Stomach (tissue), 8 donors: ENCODE measurements at regions not wholly inside any gene's neighbourhood (a gene's known extent, or its start where the extent isn't known, plus 50 kb on each side); places are given as distances from the start of the nearest gene placed in this dataset.

Experiments
- DNase-seq, 2 donors: peaks; one replicate each; pipeline versions ENCODE4 v3.0.0 to v3.0.0-alpha.2; 2013 to 2019
- H3K27ac ChIP-seq, 5 donors: fragments of 200-600 bp in 4 of 5; sonication (generic) in 4 of 5; one replicate each; pipeline ENCODE4 v1.5.1; 2013 to 2019; ENCODE audit warnings: mild to moderate bottlenecking in 1 of 5, moderate library complexity in 1 of 5
- H3K27me3 ChIP-seq, 3 donors: fragments of 200-600 bp; sonication (generic); one replicate each; pipeline ENCODE4 v1.5.1; 2017 to 2019; ENCODE audit warnings: mixed run types in 1 of 3
- H3K36me3 ChIP-seq, 4 donors: fragments of 200-600 bp; sonication (generic); 1 replicate in 3 of 4; 2 replicates in 1 of 4; pipeline ENCODE4 v1.5.1; 2016 to 2019
- H3K4me1 ChIP-seq, 4 donors: fragments of 200-600 bp; sonication (generic); one replicate each; pipeline ENCODE4 v1.5.1; 2016 to 2019
- H3K4me3 ChIP-seq, 4 donors: fragments of 200-600 bp; sonication (generic) in 3 of 4; one replicate each; pipeline ENCODE4 v1.5.1; 2016 to 2019; ENCODE audit warnings: mild to moderate bottlenecking in 1 of 4
- H3K9me3 ChIP-seq, 4 donors: fragments of 200-600 bp; sonication (generic); one replicate each; pipeline ENCODE4 v1.5.1; 2016 to 2019
- CTCF ChIP-seq, 7 experiments: fragments of 450-650 bp in 4 of 7; fragments of 200-600 bp in 3 of 7; sonication (generic) in 3 of 7; IDR thresholded peaks; one replicate each; pipeline ENCODE4 v1.5.1; 2016 to 2019; ENCODE audit warnings: antibody characterized with exemption in 7 of 7, control low read depth in 2 of 7, mild to moderate bottlenecking in 1 of 7
- EP300 ChIP-seq: sonication (generic); formaldehyde crosslinking; IDR thresholded peaks from one replicate; pipeline ENCODE4 v1.6.1; 2017; ENCODE audit warnings: antibody characterized with exemption
- POLR2A ChIP-seq, 4 donors: fragments of 450-650 bp; IDR thresholded peaks; one replicate each; pipeline ENCODE4 v1.6.1; 2016; ENCODE audit warnings: antibody characterized with exemption in 4 of 4, control low read depth in 2 of 4, mild to moderate bottlenecking in 1 of 4, moderate library complexity in 1 of 4
- POLR2AphosphoS5 ChIP-seq, 3 donors: sonication (generic); formaldehyde crosslinking; IDR thresholded peaks; one replicate each; pipeline ENCODE4 v1.6.1; 2016; ENCODE audit warnings: antibody characterized with exemption in 3 of 3
- whole genome bisulfite sequencing, 5 donors: extraction: QIAGEN DNeasy Blood & Tissue Kit in 3 of 5; methylation state at CpG; one replicate each; pipeline versions ENCODE4 v1.1.5 to v1.1.7; 2013 to 2018; 5-methylcytosine and 5-hydroxymethylcytosine counted together
- intact Hi-C: fragments of 100-400 bp; cut with DNase I; formaldehyde crosslinking; loops from one replicate; pipeline ENCODE4 v1.15.1; 2023; ENCODE audit warnings: low total_unique reads
- donor health status: healthy with polysubstance abuse.
- donor health status: Bipolar disorder and iron deficiency.
- donor health status: healthy.

- Histone ChIP-seq H3K27ac (no peak overlapping the region), H3K36me3 (no peaks in the 10 kb centered on the region), H3K27me3 (no peaks in the 10 kb centered on the region), H3K4me3 (no peak overlapping the region), H3K9me3 (no peaks in the 10 kb centered on the region), H3K4me1 (peaks cover 0 to 6% (median 0%) of the 10 kb centered on the region in 4 donors)
- WGBS, 5 donors = 56 to 67% (median 60%) methylated on average over 3 of the region's 3 CpGs
- intact Hi-C loops = no loop called here
- DNase-seq = no peak
- no peak for TF ChIP-seq CTCF (IDR thresholded peaks at IDR 0.05)
- no peak for TF ChIP-seq POLR2A (IDR thresholded peaks at IDR 0.05)
- no peak for TF ChIP-seq POLR2AphosphoS5 (IDR thresholded peaks at IDR 0.05)
- no peak for TF ChIP-seq EP300
Observed at GRCh38 chr18:10318691-10318970, 135.8 kb upstream of the APCDD1 start.

GRCh38 chr18:10319026-10319425 lies 135.4 kb upstream of the APCDD1 start:
- TF ChIP-seq CTCF (IDR thresholded peaks at IDR 0.05) (no peak), POLR2AphosphoS5 (IDR thresholded peaks at IDR 0.05) (no peak)
- 80 to 87% (median 82%) methylated on average over 2 of the region's 2 CpGs for WGBS, 5 donors
- peaks cover 0 to 6% (median 0%) of the 10 kb centered on the region in 4 donors for H3K4me1 ChIP-seq
- no peaks in the 10 kb centered on the region for H3K9me3 ChIP-seq
- DNase-seq = no peak
- H3K27ac ChIP-seq = no peak overlapping the region
- H3K36me3 ChIP-seq = no peaks in the 10 kb centered on the region
- intact Hi-C loops = no loop called here
- H3K4me3 ChIP-seq = no peak overlapping the region
- H3K27me3 ChIP-seq = no peaks in the 10 kb centered on the region

- no peak for TF ChIP-seq EP300
- Histone ChIP-seq H3K36me3 (no peaks in the 10 kb centered on the region), H3K4me1 (peaks cover 0 to 3% (median 0%) of the 10 kb centered on the region in 4 donors), H3K9me3 (no peaks in the 10 kb centered on the region), H3K27me3 (no peaks in the 10 kb centered on the region), H3K27ac (no peak overlapping the region), H3K4me3 (no peak overlapping the region)
- no peak for DNase-seq
- 87 to 92% (median 90%) methylated on average over 9 of the region's 9 CpGs for WGBS, 5 donors
- intact Hi-C loops = no loop called here
Observed at GRCh38 chr18:10319914-10320600, 134.4 kb upstream of the APCDD1 start.

- DNase-seq = no peak
- 85 to 91% (median 87%) methylated on average over 7 of the region's 7 CpGs for WGBS, 5 donors
- Histone ChIP-seq H3K27ac (no peak overlapping the region), H3K27me3 (no peaks in the 10 kb centered on the region), H3K9me3 (no peaks in the 10 kb centered on the region), H3K4me1 (no peaks in the 10 kb centered on the region), H3K36me3 (no peaks in the 10 kb centered on the region), H3K4me3 (no peak overlapping the region)
- intact Hi-C loops = no loop called here
- TF ChIP-seq CTCF (IDR thresholded peaks at IDR 0.05) (no peak), POLR2A (IDR thresholded peaks at IDR 0.05) (no peak), EP300 (no peak), POLR2AphosphoS5 (IDR thresholded peaks at IDR 0.05) (no peak)
Observed at GRCh38 chr18:10320791-10321190, 133.6 kb upstream of the APCDD1 start.

- 85 to 95% (median 92%) methylated on average over 2 of the region's 2 CpGs for WGBS, 5 donors
- intact Hi-C loops = no loop called here
- Histone ChIP-seq H3K4me1 (no peaks in the 10 kb centered on the region), H3K4me3 (no peak overlapping the region), H3K9me3 (no peaks in the 10 kb centered on the region), H3K27ac (no peak overlapping the region), H3K27me3 (no peaks in the 10 kb centered on the region), H3K36me3 (no peaks in the 10 kb centered on the region)
- TF ChIP-seq CTCF (IDR thresholded peaks at IDR 0.05) (no peak), POLR2A (IDR thresholded peaks at IDR 0.05) (no peak), EP300 (no peak), POLR2AphosphoS5 (IDR thresholded peaks at IDR 0.05) (no peak)
- DNase-seq = no peak
Observed at GRCh38 chr18:10321576-10321975, 132.9 kb upstream of the APCDD1 start.
